CD4-positive, alpha-beta T cell (primary cell): ENCODE measurements at regions not wholly inside any gene's neighbourhood (a gene's known extent, or its start where the extent isn't known, plus 50 kb on each side); places are given as distances from the start of the nearest gene placed in this dataset.

Experiments
- ATAC-seq: fragments of 200-7000 bp; cut with Tn5 transposase; one replicate; pipeline ENCODE4 v1.10.0; 2022; ENCODE audit warnings: mild to moderate bottlenecking; ENCODE audit not compliant: poor library complexity
- CTCF ChIA-PET: fragments of 350-600 bp; sonication (Branson Sonifier 250); formaldehyde crosslinking; loops from one replicate; lab custom pipeline; 2021; ENCODE audit warnings: antibody characterized with exemption, inconsistent platforms; lab: Charles Lee
- POLR2A ChIA-PET: fragments of 350-600 bp; sonication (Branson Sonifier 250); formaldehyde crosslinking; loops from one replicate; lab custom pipeline; 2021; ENCODE audit warnings: antibody characterized with exemption, inconsistent platforms; lab: Charles Lee
- DNase-seq, 14 experiments: peaks; one replicate each; pipeline ENCODE4 v3.0.0-alpha.2; 2013 to 2020; ENCODE audit warnings: mixed read lengths in 2 of 14
- H3K27ac ChIP-seq, 2 donors: one replicate each; pipeline versions ENCODE4 v1.5.1 to v1.7.0; 2013; ENCODE audit warnings: low read length in 2 of 2, low read depth in 1 of 2, mild to moderate bottlenecking in 1 of 2
- H3K27me3 ChIP-seq, 2 experiments: 1 replicate in 1 of 2; 2 replicates in 1 of 2; pipeline versions ENCODE4 v1.6.1 to v1.7.0; 2013; ENCODE audit warnings: low read length in 2 of 2, control low read depth in 1 of 2, mild to moderate bottlenecking in 1 of 2, moderate library complexity in 1 of 2; ENCODE audit not compliant: insufficient read depth in 2 of 2, control insufficient read depth in 1 of 2
- H3K36me3 ChIP-seq: one replicate; pipeline ENCODE4 v1.6.1; 2013; ENCODE audit warnings: low read length, control low read depth; ENCODE audit not compliant: insufficient read depth
- H3K4me1 ChIP-seq: one replicate; pipeline ENCODE4 v1.6.1; 2013; ENCODE audit warnings: low read length, control low read depth; ENCODE audit not compliant: insufficient read depth
- H3K4me3 ChIP-seq: one replicate; pipeline ENCODE4 v1.5.1; 2013; ENCODE audit warnings: mild to moderate bottlenecking, low read length, moderate library complexity
- H3K9me3 ChIP-seq, 2 experiments: 1 replicate in 1 of 2; 2 replicates in 1 of 2; pipeline versions ENCODE4 v1.6.1 to v1.7.0; 2013; ENCODE audit warnings: low read length in 2 of 2, mild to moderate bottlenecking in 2 of 2, control low read depth in 1 of 2, moderate library complexity in 1 of 2; ENCODE audit not compliant: control insufficient read depth in 1 of 2, insufficient read depth in 1 of 2
- H3K27ac Mint-ChIP-seq: one replicate; pipeline ENCODE4 v1.8.0; 2020; ENCODE audit warnings: mixed read lengths
- H3K27me3 Mint-ChIP-seq: one replicate; pipeline ENCODE4 v1.8.0; 2021; ENCODE audit warnings: mixed read lengths
- H3K36me3 Mint-ChIP-seq: one replicate; pipeline ENCODE4 v1.8.0; 2021; ENCODE audit warnings: low read depth, mixed read lengths
- H3K4me1 Mint-ChIP-seq: one replicate; pipeline ENCODE4 v1.8.0; 2021; ENCODE audit warnings: low read depth, mixed read lengths
- H3K4me3 Mint-ChIP-seq: one replicate; pipeline ENCODE4 v1.8.0; 2020; ENCODE audit warnings: mild to moderate bottlenecking, mixed read lengths
- H3K9me3 Mint-ChIP-seq: one replicate; pipeline ENCODE4 v1.8.0; 2020; ENCODE audit warnings: mixed read lengths
- intact Hi-C, 2 experiments: fragments of 100-400 bp; cut with DNase I in 1 of 2; cut with micrococcal nuclease in 1 of 2; formaldehyde crosslinking; loops; one replicate each; pipeline versions ENCODE4 v1.15.1 to v1.9.0; 2023 to 2025; cut with DNase I, micrococcal nuclease
- TF ChIP-seq, protein P1 (sequence below): fragments of 200-600 bp; IDR thresholded peaks from one replicate; pipeline ENCODE4 v1.8.0; 2022; ENCODE audit warnings: antibody characterized with exemption, mild to moderate bottlenecking

DNA sequence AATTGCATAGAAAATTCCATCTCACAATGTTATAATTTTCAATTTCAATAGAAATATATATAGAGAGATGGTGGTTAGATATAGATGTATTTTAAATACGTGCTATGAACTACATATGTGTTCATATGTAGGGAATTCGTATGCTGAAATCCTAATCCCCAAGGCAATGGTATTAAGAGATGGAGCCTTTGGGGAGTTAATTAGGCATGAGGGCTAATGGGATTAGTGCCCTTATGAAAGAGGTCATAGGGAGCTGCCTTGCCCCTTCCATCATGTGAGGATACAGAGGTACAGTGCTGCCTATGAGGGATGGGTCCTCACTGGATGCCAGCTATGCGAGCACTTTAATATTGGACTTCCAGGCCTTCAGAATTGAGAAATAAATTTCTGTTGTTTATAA, 79.6 kb upstream of the CCDC54 start:
- ChIA-PET CTCF (no interaction called here), POLR2A (no interaction called here)
- Histone ChIP-seq H3K4me3 (no peak overlapping the region), H3K27ac (no peak overlapping the region), H3K27me3 (no peaks in the 10 kb centered on the region), H3K4me1 (no peaks in the 10 kb centered on the region), H3K36me3 (no peaks in the 10 kb centered on the region), H3K9me3 (no peaks in the 10 kb centered on the region)
- no peak overlapping the region for H3K4me3 Mint-ChIP-seq
- H3K27me3 Mint-ChIP-seq = peaks cover 5% of the 10 kb centered on the region
- intact Hi-C loops = no loop called here
- peaks cover 2% of the 10 kb centered on the region for H3K9me3 Mint-ChIP-seq
- TF ChIP-seq, protein P1, sequence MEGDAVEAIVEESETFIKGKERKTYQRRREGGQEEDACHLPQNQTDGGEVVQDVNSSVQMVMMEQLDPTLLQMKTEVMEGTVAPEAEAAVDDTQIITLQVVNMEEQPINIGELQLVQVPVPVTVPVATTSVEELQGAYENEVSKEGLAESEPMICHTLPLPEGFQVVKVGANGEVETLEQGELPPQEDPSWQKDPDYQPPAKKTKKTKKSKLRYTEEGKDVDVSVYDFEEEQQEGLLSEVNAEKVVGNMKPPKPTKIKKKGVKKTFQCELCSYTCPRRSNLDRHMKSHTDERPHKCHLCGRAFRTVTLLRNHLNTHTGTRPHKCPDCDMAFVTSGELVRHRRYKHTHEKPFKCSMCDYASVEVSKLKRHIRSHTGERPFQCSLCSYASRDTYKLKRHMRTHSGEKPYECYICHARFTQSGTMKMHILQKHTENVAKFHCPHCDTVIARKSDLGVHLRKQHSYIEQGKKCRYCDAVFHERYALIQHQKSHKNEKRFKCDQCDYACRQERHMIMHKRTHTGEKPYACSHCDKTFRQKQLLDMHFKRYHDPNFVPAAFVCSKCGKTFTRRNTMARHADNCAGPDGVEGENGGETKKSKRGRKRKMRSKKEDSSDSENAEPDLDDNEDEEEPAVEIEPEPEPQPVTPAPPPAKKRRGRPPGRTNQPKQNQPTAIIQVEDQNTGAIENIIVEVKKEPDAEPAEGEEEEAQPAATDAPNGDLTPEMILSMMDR = no peak
- H3K4me1 Mint-ChIP-seq = no peaks in the 10 kb centered on the region
- H3K27ac Mint-ChIP-seq = no peak overlapping the region
- ATAC-seq (no peak), DNase-seq (no peak)
- no peaks in the 10 kb centered on the region for H3K36me3 Mint-ChIP-seq

DNA sequence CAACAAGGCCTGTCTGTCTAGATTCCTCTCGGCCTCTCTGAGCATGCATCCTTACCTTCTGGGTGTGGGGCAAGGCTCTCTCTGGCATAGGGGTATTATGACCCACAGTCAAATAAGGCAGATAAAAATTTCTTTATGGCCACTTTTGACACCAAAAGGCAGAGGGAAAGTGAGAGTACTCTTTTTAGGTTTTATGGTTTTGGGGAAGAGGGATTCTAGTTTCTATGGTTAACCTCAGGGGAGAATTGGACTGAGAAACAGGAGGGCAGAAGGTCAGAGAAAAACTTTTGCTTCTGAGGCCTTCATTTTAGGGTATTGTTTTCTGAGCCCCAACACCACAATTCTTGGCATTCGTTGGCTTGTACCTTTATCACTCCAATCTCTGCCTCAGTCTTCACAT, 70.0 kb upstream of the CCDC54 start:
- TF ChIP-seq, protein P1 = no peak
- H3K4me1 ChIP-seq = no peaks in the 10 kb centered on the region
- H3K9me3 ChIP-seq = no peaks in the 10 kb centered on the region
- H3K36me3 Mint-ChIP-seq = no peaks in the 10 kb centered on the region
- no peaks in the 10 kb centered on the region for H3K27me3 ChIP-seq
- H3K27ac Mint-ChIP-seq = no peak overlapping the region
- intact Hi-C loops = no loop called here
- H3K27ac ChIP-seq = no peak overlapping the region
- ATAC-seq = no peak
- DNase-seq = no peak
- H3K36me3 ChIP-seq = no peaks in the 10 kb centered on the region
- no peaks in the 10 kb centered on the region for H3K4me1 Mint-ChIP-seq
- ChIA-PET CTCF (no interaction called here), POLR2A (no interaction called here)
- no peak overlapping the region for H3K4me3 Mint-ChIP-seq
- no peaks in the 10 kb centered on the region for H3K27me3 Mint-ChIP-seq
- H3K4me3 ChIP-seq = no peak overlapping the region
- H3K9me3 Mint-ChIP-seq = no peaks in the 10 kb centered on the region

DNA sequence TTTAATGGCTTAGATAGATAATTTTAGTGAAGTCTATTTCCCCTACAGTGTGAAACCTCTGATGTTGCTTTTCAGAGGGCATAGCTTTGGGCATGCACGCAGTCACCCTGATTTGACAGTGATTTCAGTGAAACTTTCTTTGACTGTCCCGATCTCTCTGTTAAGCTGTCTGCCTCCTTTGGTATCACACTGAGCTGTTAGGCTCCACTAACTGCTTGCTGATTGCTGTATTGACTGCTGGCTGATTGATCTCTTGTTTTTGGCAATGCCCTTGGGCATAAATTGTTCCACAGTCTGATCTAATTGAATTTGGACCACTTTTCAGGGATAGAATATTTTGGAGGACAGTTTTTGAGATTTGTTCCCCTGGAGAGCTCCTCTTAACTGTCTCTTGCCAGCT, 68.5 kb upstream of the CCDC54 start:
- ATAC-seq (no peak), DNase-seq (no peak)
- CTCF ChIA-PET = no interaction called here
- H3K27me3 ChIP-seq = no peaks in the 10 kb centered on the region
- no peaks in the 10 kb centered on the region for H3K9me3 ChIP-seq
- Mint-ChIP-seq H3K27me3 (no peaks in the 10 kb centered on the region), H3K9me3 (no peaks in the 10 kb centered on the region), H3K4me1 (no peaks in the 10 kb centered on the region), H3K36me3 (no peaks in the 10 kb centered on the region), H3K4me3 (no peak overlapping the region), H3K27ac (no peak overlapping the region)
- TF ChIP-seq, protein P1 = no peak
- intact Hi-C loops = no loop called here
- H3K36me3 ChIP-seq = no peaks in the 10 kb centered on the region
- no peaks in the 10 kb centered on the region for H3K4me1 ChIP-seq
- no peak overlapping the region for H3K27ac ChIP-seq
- POLR2A ChIA-PET = no interaction called here
- no peak overlapping the region for H3K4me3 ChIP-seq
